SK-N-SH treated with all-trans-retinoic acid at 6 μM for 48 hours (cell line): ENCODE measurements at regions not wholly inside any gene's neighbourhood (a gene's known extent, or its start where the extent isn't known, plus 50 kb on each side); places are given as distances from the start of the nearest gene placed in this dataset.

Source experiments
- GLIS3 ChIP-seq: fragments of 250-450 bp; sonication (Bioruptor Pico); IDR thresholded peaks from 2 replicates; pipeline ENCODE4 v1.5.0; 2020; ENCODE audit warnings: mild to moderate bottlenecking, moderate library complexity
- OSR1 ChIP-seq: fragments of 250-450 bp; sonication (Bioruptor Pico); IDR thresholded peaks from 2 replicates; pipeline ENCODE4 v1.8.0; 2022; ENCODE audit warnings: moderate library complexity, mild to moderate bottlenecking, inconsistent platforms
- RARB ChIP-seq: fragments of 250-450 bp; sonication (Bioruptor Pico); IDR thresholded peaks from 2 replicates; pipeline ENCODE4 v1.8.0; 2021; ENCODE audit warnings: mild to moderate bottlenecking, moderate library complexity
- ZFP3 ChIP-seq: fragments of 250-450 bp; sonication (Bioruptor Pico); IDR thresholded peaks from 2 replicates; pipeline ENCODE4 v1.5.0; 2020; ENCODE audit warnings: mild to moderate bottlenecking, moderate library complexity
- ZNF70 ChIP-seq: fragments of 450-650 bp; formaldehyde crosslinking; IDR thresholded peaks from 2 replicates; pipeline ENCODE4 v1.5.0; 2020; ENCODE audit warnings: mild to moderate bottlenecking, moderate library complexity
- ZNF8 ChIP-seq: fragments of 450-650 bp; formaldehyde crosslinking; IDR thresholded peaks from 2 replicates; pipeline ENCODE4 v1.5.0; 2020; ENCODE audit warnings: mild to moderate bottlenecking, moderate library complexity
- TF ChIP-seq, protein P1 (sequence below): fragments of 250-450 bp; sonication (Bioruptor Pico); IDR thresholded peaks from 2 replicates; pipeline ENCODE4 v1.5.1; 2020; ENCODE audit warnings: low read depth, mild to moderate bottlenecking, moderate library complexity
- TF ChIP-seq, protein P2 (sequence below): fragments of 250-450 bp; sonication (Bioruptor Pico); IDR thresholded peaks from 2 replicates; pipeline ENCODE4 v1.8.0; 2020; ENCODE audit warnings: mild to moderate bottlenecking, moderate library complexity, borderline replicate concordance
- TF ChIP-seq, protein P3 (sequence below): fragments of 250-450 bp; sonication (Bioruptor Pico); IDR thresholded peaks from 2 replicates; pipeline ENCODE4 v1.5.0; 2020; ENCODE audit warnings: mild to moderate bottlenecking, moderate library complexity

DNA sequence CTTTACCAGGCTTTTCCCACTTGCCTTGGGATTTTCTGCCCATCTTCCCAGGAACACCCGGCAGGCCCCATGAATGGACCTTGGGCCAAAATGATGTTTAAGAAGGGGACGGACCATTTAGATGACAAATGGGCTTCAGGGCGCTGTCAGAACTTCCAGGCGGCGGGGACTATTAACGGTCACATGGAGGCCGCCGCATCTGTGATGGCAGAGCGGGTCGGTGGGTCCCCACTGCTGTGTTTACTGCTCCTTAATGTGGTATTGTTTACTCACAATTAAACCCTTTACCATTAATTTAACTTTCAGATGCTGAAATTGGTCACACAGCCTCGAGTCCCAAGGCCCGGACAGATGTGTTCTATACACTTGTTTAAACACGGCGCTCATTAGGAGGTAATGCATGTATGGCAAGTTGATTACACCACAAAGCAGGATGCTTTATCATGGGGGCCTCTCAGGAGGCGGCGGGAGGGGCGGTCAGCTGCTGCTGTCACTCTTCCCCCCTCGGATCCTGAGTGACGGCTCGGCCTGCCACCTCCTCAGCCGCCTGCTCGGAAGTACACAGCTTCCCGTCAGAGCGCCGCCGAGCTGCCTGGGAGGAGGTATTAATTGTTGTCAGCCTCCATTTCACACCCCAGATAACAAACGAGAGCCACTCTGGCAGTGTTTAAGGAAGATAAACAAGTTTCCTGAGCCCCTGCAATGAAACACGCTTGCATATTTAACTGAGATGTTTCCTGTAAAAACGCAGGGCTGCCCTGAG lies 83.9 kb upstream of the IRX3 start:
- TF ChIP-seq, protein P1, sequence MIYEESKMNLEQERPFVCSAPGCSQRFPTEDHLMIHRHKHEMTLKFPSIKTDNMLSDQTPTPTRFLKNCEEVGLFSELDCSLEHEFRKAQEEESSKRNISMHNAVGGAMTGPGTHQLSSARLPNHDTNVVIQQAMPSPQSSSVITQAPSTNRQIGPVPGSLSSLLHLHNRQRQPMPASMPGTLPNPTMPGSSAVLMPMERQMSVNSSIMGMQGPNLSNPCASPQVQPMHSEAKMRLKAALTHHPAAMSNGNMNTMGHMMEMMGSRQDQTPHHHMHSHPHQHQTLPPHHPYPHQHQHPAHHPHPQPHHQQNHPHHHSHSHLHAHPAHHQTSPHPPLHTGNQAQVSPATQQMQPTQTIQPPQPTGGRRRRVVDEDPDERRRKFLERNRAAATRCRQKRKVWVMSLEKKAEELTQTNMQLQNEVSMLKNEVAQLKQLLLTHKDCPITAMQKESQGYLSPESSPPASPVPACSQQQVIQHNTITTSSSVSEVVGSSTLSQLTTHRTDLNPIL (CRISPR knock-in tag), result no peak
- TF ChIP-seq, protein P2, sequence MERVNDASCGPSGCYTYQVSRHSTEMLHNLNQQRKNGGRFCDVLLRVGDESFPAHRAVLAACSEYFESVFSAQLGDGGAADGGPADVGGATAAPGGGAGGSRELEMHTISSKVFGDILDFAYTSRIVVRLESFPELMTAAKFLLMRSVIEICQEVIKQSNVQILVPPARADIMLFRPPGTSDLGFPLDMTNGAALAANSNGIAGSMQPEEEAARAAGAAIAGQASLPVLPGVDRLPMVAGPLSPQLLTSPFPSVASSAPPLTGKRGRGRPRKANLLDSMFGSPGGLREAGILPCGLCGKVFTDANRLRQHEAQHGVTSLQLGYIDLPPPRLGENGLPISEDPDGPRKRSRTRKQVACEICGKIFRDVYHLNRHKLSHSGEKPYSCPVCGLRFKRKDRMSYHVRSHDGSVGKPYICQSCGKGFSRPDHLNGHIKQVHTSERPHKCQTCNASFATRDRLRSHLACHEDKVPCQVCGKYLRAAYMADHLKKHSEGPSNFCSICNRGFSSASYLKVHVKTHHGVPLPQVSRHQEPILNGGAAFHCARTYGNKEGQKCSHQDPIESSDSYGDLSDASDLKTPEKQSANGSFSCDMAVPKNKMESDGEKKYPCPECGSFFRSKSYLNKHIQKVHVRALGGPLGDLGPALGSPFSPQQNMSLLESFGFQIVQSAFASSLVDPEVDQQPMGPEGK (CRISPR knock-in tag), result no peak
- TF ChIP-seq GLIS3 (no peak), RARB (CRISPR knock-in tag) (no peak), ZNF8 (no peak), ZNF70 (CRISPR knock-in tag) (no peak), OSR1 (CRISPR knock-in tag) (no peak), ZFP3 (CRISPR knock-in tag) (no peak)
- TF ChIP-seq, protein P3, sequence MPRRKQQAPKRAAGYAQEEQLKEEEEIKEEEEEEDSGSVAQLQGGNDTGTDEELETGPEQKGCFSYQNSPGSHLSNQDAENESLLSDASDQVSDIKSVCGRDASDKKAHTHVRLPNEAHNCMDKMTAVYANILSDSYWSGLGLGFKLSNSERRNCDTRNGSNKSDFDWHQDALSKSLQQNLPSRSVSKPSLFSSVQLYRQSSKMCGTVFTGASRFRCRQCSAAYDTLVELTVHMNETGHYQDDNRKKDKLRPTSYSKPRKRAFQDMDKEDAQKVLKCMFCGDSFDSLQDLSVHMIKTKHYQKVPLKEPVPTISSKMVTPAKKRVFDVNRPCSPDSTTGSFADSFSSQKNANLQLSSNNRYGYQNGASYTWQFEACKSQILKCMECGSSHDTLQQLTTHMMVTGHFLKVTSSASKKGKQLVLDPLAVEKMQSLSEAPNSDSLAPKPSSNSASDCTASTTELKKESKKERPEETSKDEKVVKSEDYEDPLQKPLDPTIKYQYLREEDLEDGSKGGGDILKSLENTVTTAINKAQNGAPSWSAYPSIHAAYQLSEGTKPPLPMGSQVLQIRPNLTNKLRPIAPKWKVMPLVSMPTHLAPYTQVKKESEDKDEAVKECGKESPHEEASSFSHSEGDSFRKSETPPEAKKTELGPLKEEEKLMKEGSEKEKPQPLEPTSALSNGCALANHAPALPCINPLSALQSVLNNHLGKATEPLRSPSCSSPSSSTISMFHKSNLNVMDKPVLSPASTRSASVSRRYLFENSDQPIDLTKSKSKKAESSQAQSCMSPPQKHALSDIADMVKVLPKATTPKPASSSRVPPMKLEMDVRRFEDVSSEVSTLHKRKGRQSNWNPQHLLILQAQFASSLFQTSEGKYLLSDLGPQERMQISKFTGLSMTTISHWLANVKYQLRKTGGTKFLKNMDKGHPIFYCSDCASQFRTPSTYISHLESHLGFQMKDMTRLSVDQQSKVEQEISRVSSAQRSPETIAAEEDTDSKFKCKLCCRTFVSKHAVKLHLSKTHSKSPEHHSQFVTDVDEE (CRISPR knock-in tag), result no peak
